B cell (primary cell): ENCODE measurements at regions not wholly inside any gene's neighbourhood (a gene's known extent, or its start where the extent isn't known, plus 50 kb on each side); places are given as distances from the start of the nearest gene placed in this dataset.

Source experiments
- ATAC-seq: fragments of 200-7000 bp; cut with Tn5 transposase; one replicate; pipeline ENCODE4 v1.10.0; 2021; ENCODE audit warnings: low read depth, mild to moderate bottlenecking, moderate number of reproducible peaks, moderate library complexity
- CTCF ChIA-PET: fragments of 350-600 bp; sonication (Branson Sonifier 250); formaldehyde crosslinking; loops from one replicate; lab custom pipeline; 2021; ENCODE audit warnings: antibody characterized with exemption, inconsistent platforms; lab: Charles Lee
- POLR2A ChIA-PET: fragments of 350-600 bp; sonication (Branson Sonifier 250); formaldehyde crosslinking; loops from one replicate; lab custom pipeline; 2021; ENCODE audit warnings: antibody characterized with exemption; lab: Charles Lee
- DNase-seq: peaks from one replicate; pipeline ENCODE4 v3.0.0; 2013
- H2AFZ ChIP-seq: 2 replicates; pipeline ENCODE4 v1.6.1; 2012; ENCODE audit warnings: mild to moderate bottlenecking, low read depth, low read length; ENCODE audit not compliant: insufficient read depth, poor library complexity, severe bottlenecking
- H3K27ac ChIP-seq, 2 donors: 1 replicate in 1 of 2; 2 replicates in 1 of 2; pipeline ENCODE4 v1.5.1; 2012 to 2013; ENCODE audit warnings: low read length in 2 of 2, mild to moderate bottlenecking in 2 of 2, moderate library complexity in 1 of 2
- H3K27me3 ChIP-seq, 4 experiments: fragments of 200-600 bp in 1 of 4; sonication (generic) in 1 of 4; replicated peaks in 1 of 4; 1 replicate in 2 of 4; 2 replicates in 2 of 4; pipeline versions ENCODE4 v1.6.1 to v1.7.0; 2013 to 2016; ENCODE audit warnings: low read length in 3 of 4, mild to moderate bottlenecking in 2 of 4, mixed read lengths in 1 of 4, moderate library complexity in 1 of 4; ENCODE audit not compliant: insufficient read depth in 4 of 4, control insufficient read depth in 3 of 4; ENCODE audit errors: control extremely low read depth in 1 of 4
- H3K36me3 ChIP-seq, 2 experiments: replicated peaks in 1 of 2; 1 replicate in 1 of 2; 2 replicates in 1 of 2; pipeline versions ENCODE4 v1.6.1 to v1.7.1; 2013; ENCODE audit warnings: low read length in 1 of 2; ENCODE audit not compliant: insufficient read depth in 2 of 2, control insufficient read depth in 1 of 2; ENCODE audit errors: control extremely low read depth in 1 of 2, extremely low read depth in 1 of 2
- H3K4me1 ChIP-seq, 2 donors: fragments of 200-600 bp in 1 of 2; sonication (generic) in 1 of 2; 1 replicate in 1 of 2; 2 replicates in 1 of 2; pipeline versions ENCODE4 v1.5.1 to v1.6.1; 2013 to 2017; ENCODE audit warnings: low read length in 2 of 2; ENCODE audit not compliant: control insufficient read depth in 2 of 2, insufficient read depth in 2 of 2
- H3K4me2 ChIP-seq: replicated peaks from 2 replicates; pipeline ENCODE3; 2012; ENCODE audit warnings: mild to moderate bottlenecking, low read depth, low read length; ENCODE audit not compliant: poor library complexity, severe bottlenecking
- H3K4me3 ChIP-seq, 5 experiments: fragments of 200-600 bp in 1 of 5; sonication (generic) in 1 of 5; 1 replicate in 3 of 5; 2 replicates in 2 of 5; pipeline versions ENCODE4 v1.5.1 to v1.7.0; 2011 to 2016; ENCODE audit warnings: low read length in 4 of 5, mild to moderate bottlenecking in 4 of 5, low read depth in 2 of 5, control low read depth in 1 of 5, moderate library complexity in 1 of 5; ENCODE audit not compliant: insufficient read depth in 1 of 5; ENCODE audit errors: control extremely low read depth in 1 of 5, extremely low read depth in 1 of 5
- H3K79me2 ChIP-seq: fragments of 200-600 bp; sonication (generic); one replicate; pipeline ENCODE4 v1.6.0; 2016; ENCODE audit warnings: low read length; ENCODE audit not compliant: control insufficient read depth, insufficient read depth
- H3K9ac ChIP-seq: fragments of 200-600 bp; sonication (generic); 2 replicates; pipeline ENCODE4 v1.6.1; 2017; ENCODE audit warnings: mild to moderate bottlenecking, low read length, moderate library complexity
- H3K9me3 ChIP-seq, 3 donors: one replicate each; pipeline versions ENCODE4 v1.6.1 to v1.7.1; 2013; ENCODE audit warnings: low read length in 2 of 3; ENCODE audit not compliant: control insufficient read depth in 2 of 3, insufficient read depth in 1 of 3; ENCODE audit errors: control extremely low read depth in 1 of 3
- H4K20me1 ChIP-seq: 2 replicates; pipeline ENCODE4 v1.6.0; 2012; ENCODE audit warnings: mild to moderate bottlenecking, low read length; ENCODE audit not compliant: insufficient read depth, control insufficient read depth, poor library complexity, severe bottlenecking
- H3K27ac Mint-ChIP-seq: one replicate; pipeline ENCODE4 v1.8.0; 2021; ENCODE audit warnings: mixed read lengths
- H3K27me3 Mint-ChIP-seq: one replicate; pipeline ENCODE4 v1.8.0; 2021; ENCODE audit warnings: mixed read lengths
- H3K4me1 Mint-ChIP-seq: one replicate; pipeline ENCODE4 v1.8.0; 2021; ENCODE audit warnings: mixed read lengths
- H3K4me3 Mint-ChIP-seq: one replicate; pipeline ENCODE4 v1.8.0; 2021; ENCODE audit warnings: mixed read lengths
- H3K9me3 Mint-ChIP-seq: one replicate; pipeline ENCODE4 v1.8.0; 2022; ENCODE audit warnings: mixed read lengths; ENCODE audit not compliant: insufficient read depth
- CTCF ChIP-seq: fragments of 200-600 bp; IDR thresholded peaks from one replicate; pipeline ENCODE4 v1.8.0; 2022; ENCODE audit warnings: antibody characterized with exemption, mild to moderate bottlenecking
- EZH2 ChIP-seq: IDR thresholded peaks from 2 replicates; pipeline ENCODE4 v1.6.1; 2012; ENCODE audit warnings: borderline replicate concordance, low read depth, mild to moderate bottlenecking, moderate library complexity, low read length; ENCODE audit not compliant: insufficient read depth, poor library complexity, severe bottlenecking
- WGBS: methylation state at CpG from one replicate; pipeline ENCODE4 v1.1.5; 2013; ENCODE audit warnings: missing lambda C conversion rate; ENCODE audit not compliant: insufficient coverage; 5-methylcytosine and 5-hydroxymethylcytosine counted together
- intact Hi-C: fragments of 100-400 bp; cut with micrococcal nuclease; formaldehyde crosslinking; loops from one replicate; pipeline ENCODE4 v1.10.0; 2022

- Histone ChIP-seq H3K4me2 (no peak overlapping the region), H3K36me3 (no peaks in the 10 kb centered on the region), H3K9me3 (peaks cover 0 to 9% (median 4%) of the 10 kb centered on the region in 3 donors), H3K4me3 (no peak overlapping the region), H2AFZ (no peak overlapping the region), H3K27me3 (no peaks in the 10 kb centered on the region), H3K79me2 (no peaks in the 10 kb centered on the region), H4K20me1 (no peaks in the 10 kb centered on the region), H3K4me1 (no peaks in the 10 kb centered on the region), H3K27ac (no peak overlapping the region), H3K9ac (no peak overlapping the region)
- intact Hi-C loops, result no loop called here
- ChIA-PET CTCF (no interaction called here), POLR2A (no interaction called here)
- H3K27me3 Mint-ChIP-seq, result peaks cover 14% of the 10 kb centered on the region
- H3K4me1 Mint-ChIP-seq, result no peaks in the 10 kb centered on the region
- ATAC-seq, result no peak
- DNase-seq, result no peak
- WGBS, result no CpG with 5 or more reads among the region's 2 CpGs
- H3K27ac Mint-ChIP-seq, result no peak overlapping the region
- H3K9me3 Mint-ChIP-seq, result peaks cover 3% of the 10 kb centered on the region
- no peak overlapping the region for H3K4me3 Mint-ChIP-seq
- no peak for TF ChIP-seq CTCF
- no peak for TF ChIP-seq EZH2
Measured at GRCh38 chr12:94053676-94054075, 94.7 kb upstream of the PLXNC1 start.

GRCh38 chr12:94055528-94055927 is 92.8 kb upstream of the PLXNC1 start:
- Histone ChIP-seq H3K79me2 (no peaks in the 10 kb centered on the region), H3K9me3 (peaks cover 0 to 9% (median 4%) of the 10 kb centered on the region in 3 donors), H3K36me3 (no peaks in the 10 kb centered on the region), H3K4me2 (no peak overlapping the region), H2AFZ (no peak overlapping the region), H3K9ac (no peak overlapping the region), H3K27ac (no peak overlapping the region), H3K27me3 (no peaks in the 10 kb centered on the region), H3K4me1 (no peaks in the 10 kb centered on the region), H3K4me3 (no peak overlapping the region), H4K20me1 (no peaks in the 10 kb centered on the region)
- DNase-seq (no peak), ATAC-seq (no peak)
- WGBS, result 80% methylated on average over 2 of the region's 3 CpGs
- intact Hi-C loops, result no loop called here
- TF ChIP-seq CTCF, result no peak
- no peak for TF ChIP-seq EZH2
- POLR2A ChIA-PET, result no interaction called here
- H3K9me3 Mint-ChIP-seq, result peaks cover 3% of the 10 kb centered on the region
- peaks cover 13% of the 10 kb centered on the region for H3K27me3 Mint-ChIP-seq
- no peak overlapping the region for H3K4me3 Mint-ChIP-seq
- H3K27ac Mint-ChIP-seq, result no peak overlapping the region
- no peaks in the 10 kb centered on the region for H3K4me1 Mint-ChIP-seq
- CTCF ChIA-PET, result no interaction called here
